Endothelial cell of umbilical vein (primary cell): ENCODE measurements at regions not wholly inside any gene's neighbourhood (a gene's known extent, or its start where the extent isn't known, plus 50 kb on each side); places are given as distances from the start of the nearest gene placed in this dataset.

Source experiments
- BruUV-seq: library from RNA; stranded (reverse); fragments of 400-500 nt; replicated peaks from 2 replicates; lab custom pipeline; 2021; lab: Mats Ljungman, UMichigan
- CTCF ChIA-PET: fragments of 300-600, 350-600 bp; sonication (Branson Sonifier 250); formaldehyde crosslinking; loops from one replicate; lab custom pipeline; 2021; ENCODE audit warnings: antibody characterized with exemption, inconsistent platforms; lab: Charles Lee
- POLR2A ChIA-PET: fragments of 300-600, 350-600 bp; sonication (Branson Sonifier 250); formaldehyde crosslinking; loops from one replicate; lab custom pipeline; 2021; ENCODE audit warnings: antibody characterized with exemption, inconsistent platforms; lab: Charles Lee
- DNase-seq: peaks from one replicate; pipeline ENCODE4 v3.0.0-alpha.2; 2011; ENCODE audit warnings: low read depth, low spot score
- FAIRE-seq: peaks from 2 replicates; lab custom pipeline; 2011; peaks lifted over from hg19 to GRCh38; lab: Jason Lieb, UNC
- H2AFZ ChIP-seq: 2 replicates; pipeline ENCODE4 v1.6.0; 2012; ENCODE audit warnings: low read depth, low read length, control low read depth, inconsistent platforms
- H3K27ac ChIP-seq: 2 replicates; pipeline ENCODE4 v1.5.1; 2011; ENCODE audit warnings: low read depth, mild to moderate bottlenecking, control low read depth, low read length, moderate library complexity; ENCODE audit not compliant: insufficient read depth
- H3K27me3 ChIP-seq, 2 experiments: 2 replicates each; pipeline versions ENCODE4 v1.6.0 to v1.6.1; 2011; ENCODE audit warnings: low read length in 2 of 2, mixed read lengths in 1 of 2; ENCODE audit not compliant: control insufficient read depth in 2 of 2, insufficient read depth in 2 of 2
- H3K36me3 ChIP-seq, 2 experiments: 2 replicates in 1 of 2; 3 replicates in 1 of 2; pipeline ENCODE4 v1.5.1; 2011; ENCODE audit warnings: low read length in 2 of 2, mild to moderate bottlenecking in 1 of 2, moderate library complexity in 1 of 2; ENCODE audit not compliant: control insufficient read depth in 2 of 2, insufficient read depth in 2 of 2; ENCODE audit errors: extremely low read depth in 1 of 2
- H3K4me1 ChIP-seq: 3 replicates; pipeline ENCODE4 v1.5.1; 2011; ENCODE audit warnings: mild to moderate bottlenecking, low read length; ENCODE audit not compliant: control insufficient read depth, insufficient read depth; ENCODE audit errors: extremely low read depth
- H3K4me2 ChIP-seq: 2 replicates; pipeline ENCODE4 v1.6.1; 2011; ENCODE audit warnings: low read length, control low read depth, mixed read lengths; ENCODE audit not compliant: insufficient read depth
- H3K4me3 ChIP-seq, 3 experiments: fragments of 200-600 bp in 1 of 3; sonication (generic), shearing (Covaris generic) in 1 of 3; replicated peaks in 1 of 3; 2 replicates each; pipeline ENCODE4 v1.5.1; 2011 to 2016; ENCODE audit warnings: control low read depth in 3 of 3, low read length in 3 of 3, mild to moderate bottlenecking in 2 of 3, inconsistent platforms in 1 of 3, low read depth in 1 of 3, moderate library complexity in 1 of 3; ENCODE audit not compliant: insufficient read depth in 1 of 3
- H3K79me2 ChIP-seq: 2 replicates; pipeline ENCODE4 v1.6.0; 2012; ENCODE audit warnings: low read length, inconsistent platforms; ENCODE audit not compliant: control insufficient read depth, insufficient read depth
- H3K9ac ChIP-seq: replicated peaks from 2 replicates; pipeline ENCODE3; 2011; ENCODE audit warnings: low read length, control low read depth; ENCODE audit not compliant: insufficient read depth; ENCODE audit errors: extremely low read depth
- H3K9me1 ChIP-seq: replicated peaks from 3 replicates; pipeline ENCODE4 v1.6.0; 2011; ENCODE audit warnings: mild to moderate bottlenecking, low read length; ENCODE audit not compliant: control insufficient read depth, insufficient read depth; ENCODE audit errors: extremely low read depth
- H3K9me3 ChIP-seq: replicated peaks from 2 replicates; pipeline ENCODE4 v1.5.1; 2012; ENCODE audit warnings: low read length, inconsistent platforms; ENCODE audit not compliant: control insufficient read depth, insufficient read depth
- H4K20me1 ChIP-seq: replicated peaks from 2 replicates; pipeline ENCODE3; 2011; ENCODE audit warnings: mild to moderate bottlenecking, low read length; ENCODE audit not compliant: control insufficient read depth, insufficient read depth; ENCODE audit errors: extremely low read depth
- EZH2 ChIP-seq: IDR thresholded peaks from 2 replicates; pipeline ENCODE4 v1.6.1; 2012; ENCODE audit warnings: borderline replicate concordance, low read depth, mild to moderate bottlenecking, moderate library complexity, low read length, inconsistent platforms; ENCODE audit not compliant: severe bottlenecking
- FOS ChIP-seq: IDR thresholded peaks from 2 replicates; pipeline ENCODE4 v1.6.1; 2011; ENCODE audit warnings: mild to moderate bottlenecking, low read length, moderate library complexity, borderline replicate concordance; ENCODE audit not compliant: insufficient read depth
- GATA2 ChIP-seq: IDR thresholded peaks from 2 replicates; pipeline ENCODE4 v1.7.0; 2011; ENCODE audit warnings: low read depth, mild to moderate bottlenecking, moderate library complexity, mixed read lengths, low read length; ENCODE audit not compliant: insufficient read length, insufficient read depth
- JUN ChIP-seq: IDR thresholded peaks from 2 replicates; pipeline ENCODE4 v1.6.1; 2011; ENCODE audit warnings: borderline replicate concordance, low read depth; ENCODE audit not compliant: insufficient read length, insufficient read depth
- MAX ChIP-seq: IDR thresholded peaks from 2 replicates; pipeline ENCODE4 v1.6.1; 2011; ENCODE audit not compliant: insufficient read depth, insufficient read length
- MYC ChIP-seq: IDR thresholded peaks from one replicate; pipeline ENCODE4 v1.6.1; 2011; ENCODE audit warnings: mild to moderate bottlenecking, low read depth, low read length
- POLR2A ChIP-seq: IDR thresholded peaks from 2 replicates; pipeline ENCODE4 v1.6.1; 2012; ENCODE audit warnings: low read depth, mild to moderate bottlenecking, control low read depth, low read length
- POLR2AphosphoS5 ChIP-seq: IDR thresholded peaks from 2 replicates; pipeline ENCODE4 v1.6.1; 2012; ENCODE audit warnings: low read depth, mild to moderate bottlenecking, control low read depth, low read length, moderate library complexity; ENCODE audit not compliant: insufficient read depth
- dilution Hi-C: fragments of 300-500 bp; cut with MboI; formaldehyde crosslinking; loops from one replicate; pipeline ENCODE4 v1.15.0; 2019; ENCODE audit warnings: low sequenced_read_pairs; ENCODE audit not compliant: extremely low pct_ligation_motif_present
- intact Hi-C: fragments of 100-400 bp; cut with micrococcal nuclease; formaldehyde crosslinking; loops from one replicate; pipeline ENCODE4 v1.10.0; 2022
- TF ChIP-seq, protein P1 (sequence below), 2 donors: IDR thresholded peaks; 1 replicate in 1 of 2; 2 replicates in 1 of 2; pipeline ENCODE4 v1.5.1; 2011; ENCODE audit warnings: low read length in 2 of 2, mild to moderate bottlenecking in 2 of 2, moderate library complexity in 2 of 2, control low read depth in 1 of 2, inconsistent platforms in 1 of 2, low read depth in 1 of 2; ENCODE audit not compliant: insufficient read depth in 1 of 2; ENCODE audit errors: extremely low read depth in 1 of 2

DNA sequence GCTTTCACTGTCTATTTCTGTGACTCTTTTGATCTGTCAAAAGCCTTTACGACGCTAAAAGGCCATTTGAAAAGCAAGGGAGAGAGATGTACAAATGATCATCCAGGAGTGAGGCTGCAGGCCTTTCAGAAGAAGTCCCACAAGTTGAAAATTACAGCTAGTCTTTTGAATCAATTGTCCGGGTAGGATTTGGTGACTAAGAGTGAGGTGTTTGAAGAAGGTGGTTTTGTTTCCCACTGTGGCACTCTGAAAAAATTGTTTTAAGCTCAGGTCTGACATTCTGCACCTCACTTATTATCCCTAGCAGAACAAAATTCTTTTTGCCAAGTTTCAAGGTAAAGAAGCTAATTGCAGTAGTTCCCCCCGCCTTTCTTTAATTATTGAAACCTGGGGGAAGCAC is 50.8 kb upstream of the TMEM108 start:
- Histone ChIP-seq H3K27ac (no peak overlapping the region), H3K79me2 (no peaks in the 10 kb centered on the region), H3K4me1 (no peaks in the 10 kb centered on the region), H3K9me3 (no peaks in the 10 kb centered on the region), H4K20me1 (no peaks in the 10 kb centered on the region), H3K36me3 (no peaks in the 10 kb centered on the region), H3K4me3 (no peak overlapping the region), H2AFZ (no peak overlapping the region), H3K27me3 (no peaks in the 10 kb centered on the region), H3K9me1 (no peaks in the 10 kb centered on the region), H3K9ac (no peak overlapping the region), H3K4me2 (no peak overlapping the region)
- ChIA-PET CTCF (no interaction called here), POLR2A (no interaction called here)
- FAIRE-seq (no peak), DNase-seq (no peak)
- dilution Hi-C loops: no loop called here
- TF ChIP-seq, protein P1, sequence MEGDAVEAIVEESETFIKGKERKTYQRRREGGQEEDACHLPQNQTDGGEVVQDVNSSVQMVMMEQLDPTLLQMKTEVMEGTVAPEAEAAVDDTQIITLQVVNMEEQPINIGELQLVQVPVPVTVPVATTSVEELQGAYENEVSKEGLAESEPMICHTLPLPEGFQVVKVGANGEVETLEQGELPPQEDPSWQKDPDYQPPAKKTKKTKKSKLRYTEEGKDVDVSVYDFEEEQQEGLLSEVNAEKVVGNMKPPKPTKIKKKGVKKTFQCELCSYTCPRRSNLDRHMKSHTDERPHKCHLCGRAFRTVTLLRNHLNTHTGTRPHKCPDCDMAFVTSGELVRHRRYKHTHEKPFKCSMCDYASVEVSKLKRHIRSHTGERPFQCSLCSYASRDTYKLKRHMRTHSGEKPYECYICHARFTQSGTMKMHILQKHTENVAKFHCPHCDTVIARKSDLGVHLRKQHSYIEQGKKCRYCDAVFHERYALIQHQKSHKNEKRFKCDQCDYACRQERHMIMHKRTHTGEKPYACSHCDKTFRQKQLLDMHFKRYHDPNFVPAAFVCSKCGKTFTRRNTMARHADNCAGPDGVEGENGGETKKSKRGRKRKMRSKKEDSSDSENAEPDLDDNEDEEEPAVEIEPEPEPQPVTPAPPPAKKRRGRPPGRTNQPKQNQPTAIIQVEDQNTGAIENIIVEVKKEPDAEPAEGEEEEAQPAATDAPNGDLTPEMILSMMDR (IDR thresholded peaks at IDR 0.05; ENCODE audit: extremely low read depth in 1 of 2, insufficient read depth in 1 of 2, low read depth in 1 of 2, low read length in 2 of 2): no peak
- TF ChIP-seq FOS (no peak), POLR2A (no peak), GATA2 (no peak), JUN (no peak), EZH2 (no peak), MAX (no peak), POLR2AphosphoS5 (no peak), MYC (no peak)
- intact Hi-C loops: no loop called here
- BruUV-seq: no TSS peak
